K562 (cell line): ENCODE measurements at regions not wholly inside any gene's neighbourhood (a gene's known extent, or its start where the extent isn't known, plus 50 kb on each side); places are given as distances from the start of the nearest gene placed in this dataset.

Experiments used
- ATF1 ChIP-seq, 2 experiments: fragments of 450-650 bp in 1 of 2; IDR thresholded peaks; 2 replicates each; pipeline ENCODE4 v1.6.1; 2016; ENCODE audit warnings: missing compliant biosample characterization in 1 of 2, missing genetic modification characterization in 1 of 2
- CHAMP1 ChIP-seq: fragments of 450-650 bp; IDR thresholded peaks from 2 replicates; pipeline ENCODE4 v1.6.1; 2016; ENCODE audit warnings: mild to moderate bottlenecking
- CXXC5 ChIP-seq: fragments of 250-450 bp; sonication (Bioruptor Pico); IDR thresholded peaks from 2 replicates; pipeline ENCODE4 v1.8.0; 2022; ENCODE audit warnings: inconsistent platforms, mild to moderate bottlenecking, moderate library complexity
- DPF2 ChIP-seq: fragments of 450-650 bp; IDR thresholded peaks from 2 replicates; pipeline ENCODE4 v1.6.1; 2016
- E2F6 ChIP-seq, 2 experiments: IDR thresholded peaks; 2 replicates each; pipeline ENCODE4 v1.6.1; 2011; ENCODE audit warnings: borderline replicate concordance in 1 of 2, control low read depth in 1 of 2, low read depth in 1 of 2, low read length in 1 of 2, mild to moderate bottlenecking in 1 of 2, mixed read lengths in 1 of 2, moderate library complexity in 1 of 2; ENCODE audit not compliant: insufficient read depth in 1 of 2, insufficient read length in 1 of 2, poor library complexity in 1 of 2, severe bottlenecking in 1 of 2; ENCODE audit errors: extremely low read depth in 1 of 2
- EHMT2 ChIP-seq: fragments of 450-650 bp; IDR thresholded peaks from 2 replicates; pipeline ENCODE4 v1.6.1; 2018; ENCODE audit warnings: antibody characterized with exemption
- EP300 ChIP-seq: IDR thresholded peaks from 2 replicates; pipeline ENCODE4 v1.6.1; 2012; ENCODE audit warnings: low read length, improper control_type of control experiment
- EZH2 ChIP-seq: IDR thresholded peaks from 2 replicates; pipeline ENCODE4 v1.6.1; 2012; ENCODE audit warnings: low read depth, mild to moderate bottlenecking, inconsistent platforms, low read length, borderline replicate concordance
- FUS ChIP-seq: fragments of 200-400 bp; formaldehyde crosslinking; optimal IDR thresholded peaks from 2 replicates; pipeline ENCODE3; 2017; ENCODE audit warnings: low read depth, low read length
- GATAD2A ChIP-seq: fragments of 450-650 bp; IDR thresholded peaks from 2 replicates; pipeline ENCODE4 v1.6.1; 2017
- HDAC8 ChIP-seq: fragments of 450-650 bp; IDR thresholded peaks from 2 replicates; pipeline ENCODE4 v1.6.1; 2016; ENCODE audit warnings: mild to moderate bottlenecking, missing genetic modification characterization, moderate library complexity, missing compliant biosample characterization
- HLTF ChIP-seq: fragments of 450-650 bp; IDR thresholded peaks from 2 replicates; pipeline ENCODE4 v1.6.1; 2016
- MAFK ChIP-seq: IDR thresholded peaks from 2 replicates; pipeline ENCODE4 v1.6.1; 2011; ENCODE audit warnings: low read length, improper control_type of control experiment
- MBD2 ChIP-seq: sonication (generic); IDR thresholded peaks from 2 replicates; pipeline ENCODE4 v1.6.1; 2016; ENCODE audit warnings: low read depth, borderline replicate concordance
- NEUROD1 ChIP-seq: fragments of 150-350 bp; IDR thresholded peaks from 2 replicates; pipeline ENCODE4 v1.6.1; 2014; ENCODE audit warnings: borderline replicate concordance, low read length, low read depth; ENCODE audit not compliant: partially characterized antibody
- NFYB ChIP-seq: IDR thresholded peaks from 2 replicates; pipeline ENCODE4 v1.6.1; 2011; ENCODE audit warnings: mild to moderate bottlenecking, moderate library complexity; ENCODE audit not compliant: insufficient read length; ENCODE audit errors: extremely low read depth
- NR3C1 ChIP-seq: sonication (generic); formaldehyde crosslinking; IDR thresholded peaks from 2 replicates; pipeline ENCODE4 v1.8.1; 2022; ENCODE audit warnings: missing genetic modification reagents
- PRMT5 ChIP-seq: sonication (generic); formaldehyde crosslinking; IDR thresholded peaks from 2 replicates; pipeline ENCODE4 v1.5.0; 2020; ENCODE audit warnings: missing genetic modification reagents
- RFX5 ChIP-seq: IDR thresholded peaks from 2 replicates; pipeline ENCODE4 v1.6.1; 2011; ENCODE audit warnings: low read depth, mild to moderate bottlenecking, improper control_type of control experiment, low read length
- SMAD3 ChIP-seq: fragments of 450-650 bp; formaldehyde crosslinking; conservative IDR thresholded peaks from 2 replicates; pipeline ENCODE4 v1.4.0; 2020; ENCODE audit warnings: mild to moderate bottlenecking
- THRAP3 ChIP-seq: fragments of 450-650 bp; IDR thresholded peaks from 2 replicates; pipeline ENCODE4 v1.6.1; 2016; ENCODE audit warnings: mild to moderate bottlenecking, inconsistent platforms, borderline replicate concordance
- YY1 ChIP-seq, 3 experiments: IDR thresholded peaks; 2 replicates each; pipeline ENCODE4 v1.6.1; 2011; ENCODE audit warnings: low read length in 2 of 3, mild to moderate bottlenecking in 2 of 3, moderate library complexity in 2 of 3, borderline replicate concordance in 1 of 3, control low read depth in 1 of 3, low read depth in 1 of 3; ENCODE audit not compliant: insufficient read depth in 3 of 3, insufficient replicate concordance in 2 of 3, control insufficient read depth in 1 of 3, insufficient read length in 1 of 3; ENCODE audit errors: extremely low read depth in 1 of 3
- ZNF639 ChIP-seq, 2 experiments: fragments of 200-800 bp in 1 of 2; sonication (Bioruptor generic) in 1 of 2; sonication (generic) in 1 of 2; formaldehyde crosslinking in 1 of 2; IDR thresholded peaks in 1 of 2; conservative IDR thresholded peaks in 1 of 2; 2 replicates each; pipeline versions ENCODE4 v1.5.0 to v1.6.1; 2016 to 2020; ENCODE audit warnings: missing compliant biosample characterization in 1 of 2, missing genetic modification characterization in 1 of 2, missing genetic modification reagents in 1 of 2

- TF ChIP-seq CHAMP1 = no peak
- no peak for TF ChIP-seq RFX5
- no peak for TF ChIP-seq SMAD3 (CRISPR knock-in tag)
- TF ChIP-seq ZNF639 (CRISPR knock-in tag; conservative IDR thresholded peaks at IDR 0.05 in 1 of 2, IDR thresholded peaks at IDR 0.05 in 1 of 2) = 0 out of 4 replicates have a peak, but pooled peaks of 1 of the 2 experiments have one; percentile 10
- peak in 1 of 3 experiments; percentile 10 for TF ChIP-seq YY1 (IDR thresholded peaks at IDR 0.05; ENCODE audit: borderline replicate concordance in 1 of 3, control insufficient read depth in 1 of 3, extremely low read depth in 1 of 3, insufficient read depth in 3 of 3, insufficient read length in 1 of 3, insufficient replicate concordance in 2 of 3, low read depth in 1 of 3, low read length in 2 of 3)
- no peak for TF ChIP-seq ATF1 (CRISPR knock-in tag; IDR thresholded peaks at IDR 0.05)
- peak; percentile 50 for TF ChIP-seq ATF1 (tag; IDR thresholded peaks at IDR 0.05)
- TF ChIP-seq EZH2 = no peak
- TF ChIP-seq MBD2 = no peak; the same call in 1 of the 2 replicates
- TF ChIP-seq EHMT2 = no peak
- no peak for TF ChIP-seq FUS
- peak; percentile 11; the same call in 1 of the 2 replicates for TF ChIP-seq MAFK
- peak; percentile 24; the same call in 1 of the 2 replicates for TF ChIP-seq EP300
- TF ChIP-seq DPF2 = peak; percentile 51
- TF ChIP-seq NR3C1 (CRISPR knock-in tag) = no peak
- TF ChIP-seq NEUROD1 = no peak
- TF ChIP-seq GATAD2A = no peak
- TF ChIP-seq HDAC8 = 0 out of 2 replicates have a peak, but pooled peaks have one; percentile 38
- TF ChIP-seq THRAP3 = no peak
- TF ChIP-seq PRMT5 (CRISPR knock-in tag) = no peak
- peak; percentile 40; the same call in 1 of the 2 replicates for TF ChIP-seq HLTF
- no peak for TF ChIP-seq E2F6 (IDR thresholded peaks at IDR 0.05; ENCODE audit: borderline replicate concordance in 1 of 2, extremely low read depth in 1 of 2, insufficient read depth in 1 of 2, insufficient read length in 1 of 2, low read depth in 1 of 2, low read length in 1 of 2, poor library complexity in 1 of 2, severe bottlenecking in 1 of 2)
- TF ChIP-seq NFYB = no peak
- TF ChIP-seq CXXC5 (CRISPR knock-in tag) = peak; percentile 69
Observed at GRCh38 chr16:85528528-85529387, 84.4 kb upstream of the GSE1 start (continued).
